GM23248 (cell line): ENCODE measurements at regions not wholly inside any gene's neighbourhood (a gene's known extent, or its start where the extent isn't known, plus 50 kb on each side); places are given as distances from the start of the nearest gene placed in this dataset.

Source experiments
- DNase-seq: peaks from one replicate; pipeline ENCODE4 v3.0.0-alpha.2; 2015
- H2AFZ ChIP-seq: fragments of 200-600 bp; sonication (generic); 2 replicates; pipeline ENCODE4 v1.6.1; 2016; ENCODE audit warnings: antibody characterized with exemption
- H3F3A ChIP-seq: fragments of 200-600 bp; sonication (generic); 2 replicates; pipeline ENCODE4 v1.6.1; 2016; ENCODE audit warnings: mild to moderate bottlenecking, antibody characterized with exemption, mixed run types; ENCODE audit not compliant: insufficient read depth
- H3K27ac ChIP-seq: fragments of 200-600 bp; sonication (generic); 2 replicates; pipeline ENCODE4 v1.5.1; 2016; ENCODE audit warnings: mild to moderate bottlenecking
- H3K27me3 ChIP-seq: fragments of 200-600 bp; sonication (generic); replicated peaks from 2 replicates; pipeline ENCODE4 v1.6.1; 2016; ENCODE audit warnings: mild to moderate bottlenecking; ENCODE audit not compliant: insufficient read depth
- H3K36me3 ChIP-seq: fragments of 200-600 bp; sonication (generic); 2 replicates; pipeline ENCODE4 v1.6.1; 2016; ENCODE audit warnings: low read depth, mild to moderate bottlenecking
- H3K4me1 ChIP-seq: fragments of 200-600 bp; sonication (generic); 2 replicates; pipeline ENCODE4 v1.6.1; 2016; ENCODE audit warnings: mild to moderate bottlenecking; ENCODE audit not compliant: insufficient read depth
- H3K4me2 ChIP-seq: fragments of 200-600 bp; sonication (generic); one replicate; pipeline ENCODE4 v1.6.1; 2016; ENCODE audit warnings: mild to moderate bottlenecking; ENCODE audit not compliant: unreplicated experiment
- H3K4me3 ChIP-seq: fragments of 200-600 bp; sonication (generic); 2 replicates; pipeline ENCODE4 v1.5.1; 2016; ENCODE audit warnings: mild to moderate bottlenecking
- H3K79me2 ChIP-seq: fragments of 200-600 bp; sonication (generic); 2 replicates; pipeline ENCODE4 v1.6.1; 2016; ENCODE audit warnings: mild to moderate bottlenecking; ENCODE audit not compliant: insufficient read depth
- H3K9ac ChIP-seq: fragments of 200-600 bp; sonication (generic); 2 replicates; pipeline ENCODE4 v1.6.1; 2016; ENCODE audit warnings: mild to moderate bottlenecking
- H3K9me2 ChIP-seq: fragments of 200-600 bp; sonication (generic); 2 replicates; pipeline ENCODE4 v1.6.1; 2016; ENCODE audit warnings: mixed run types, mild to moderate bottlenecking, moderate library complexity; ENCODE audit not compliant: insufficient read depth
- H3K9me3 ChIP-seq: fragments of 200-600 bp; sonication (generic); one replicate; pipeline ENCODE4 v1.6.1; 2017; ENCODE audit warnings: low read depth
- H4K20me1 ChIP-seq: fragments of 200-600 bp; sonication (generic); 2 replicates; pipeline ENCODE4 v1.6.0; 2016; ENCODE audit not compliant: insufficient read depth
- EZH2 ChIP-seq: fragments of 200-600 bp; sonication (generic); IDR thresholded peaks from 2 replicates; pipeline ENCODE4 v1.6.1; 2018; ENCODE audit warnings: antibody characterized with exemption, mild to moderate bottlenecking; ENCODE audit not compliant: insufficient read depth, poor library complexity, severe bottlenecking
- EZH2phosphoT487 ChIP-seq: fragments of 200-600 bp; sonication (generic); IDR thresholded peaks from 2 replicates; pipeline ENCODE4 v1.6.1; 2018; ENCODE audit warnings: antibody characterized with exemption, moderate library complexity, mild to moderate bottlenecking, low read depth; ENCODE audit not compliant: insufficient read depth
- WGBS, 2 experiments: methylation state at CpG; one replicate each; pipeline ENCODE4 v1.1.6; 2015 to 2017; ENCODE audit warnings: low lambda C conversion rate in 2 of 2, low coverage in 1 of 2; ENCODE audit errors: missing lambda C conversion rate in 2 of 2; 5-methylcytosine and 5-hydroxymethylcytosine counted together
- in situ Hi-C: fragments of 300-500 bp; cut with MboI; formaldehyde crosslinking; loops from 2 replicates; pipeline ENCODE4 v1.15.0; 2020

GRCh38 chr6:154894902-154895301 lies 100.2 kb upstream of the TIAM2 start:
- no peaks in the 10 kb centered on the region for H3K27me3 ChIP-seq
- WGBS, 2 experiments = 87 to 90% methylated on average over 4 of the region's 4 CpGs
- no peaks in the 10 kb centered on the region for H3F3A ChIP-seq
- no peaks in the 10 kb centered on the region for H4K20me1 ChIP-seq
- no peak overlapping the region for H3K9ac ChIP-seq
- H3K9me2 ChIP-seq = no peaks in the 10 kb centered on the region
- no peak overlapping the region for H2AFZ ChIP-seq
- TF ChIP-seq EZH2 = no peak
- TF ChIP-seq EZH2phosphoT487 = no peak
- H3K27ac ChIP-seq = no peak overlapping the region
- H3K4me1 ChIP-seq = peaks cover 15% of the 10 kb centered on the region
- no peaks in the 10 kb centered on the region for H3K9me3 ChIP-seq
- H3K4me2 ChIP-seq = no peak overlapping the region
- no peak for DNase-seq
- H3K79me2 ChIP-seq = no peaks in the 10 kb centered on the region; the same call in 1 of the 2 replicates
- H3K4me3 ChIP-seq = no peak overlapping the region
- H3K36me3 ChIP-seq = no peaks in the 10 kb centered on the region
- in situ Hi-C loops = no loop called here

- peaks cover 15% of the 10 kb centered on the region for H3K4me1 ChIP-seq
- H3F3A ChIP-seq = no peaks in the 10 kb centered on the region
- no peaks in the 10 kb centered on the region for H3K36me3 ChIP-seq
- no peaks in the 10 kb centered on the region for H3K9me2 ChIP-seq
- H3K27me3 ChIP-seq = no peaks in the 10 kb centered on the region
- H3K4me3 ChIP-seq = no peak overlapping the region
- H3K79me2 ChIP-seq = no peaks in the 10 kb centered on the region; the same call in 1 of the 2 replicates
- in situ Hi-C loops = no loop called here
- no peak overlapping the region for H3K4me2 ChIP-seq
- no peak for DNase-seq
- TF ChIP-seq EZH2 (no peak), EZH2phosphoT487 (no peak)
- no peaks in the 10 kb centered on the region for H3K9me3 ChIP-seq
- no peak overlapping the region for H3K27ac ChIP-seq
- H2AFZ ChIP-seq = no peak overlapping the region
- 96 to 97% methylated on average over 6 of the region's 6 CpGs for WGBS, 2 experiments
- H4K20me1 ChIP-seq = no peaks in the 10 kb centered on the region
- H3K9ac ChIP-seq = no peak overlapping the region
These were observed 99.3 kb upstream of the TIAM2 start for GRCh38 chr6:154895841-154896240.

DNA sequence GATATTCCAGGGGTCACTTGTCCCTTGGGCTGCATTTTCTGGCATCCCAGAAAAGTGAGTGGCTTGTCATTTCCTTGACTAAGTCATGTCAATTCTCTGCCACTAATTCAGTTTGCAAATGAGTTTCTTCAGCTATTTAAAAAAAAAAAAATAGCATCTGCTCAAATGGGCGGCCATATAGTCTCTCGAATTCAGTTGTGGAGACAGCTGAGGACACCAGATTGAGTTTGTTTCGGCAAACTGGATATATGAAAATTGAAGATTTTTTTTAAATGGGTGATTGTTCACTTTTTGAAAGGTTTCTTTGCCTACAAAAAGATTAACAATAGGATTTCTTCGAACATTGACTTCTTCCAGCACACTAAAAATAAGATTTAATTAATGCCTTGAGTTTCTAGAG lies 96.3 kb upstream of the TIAM2 start:
- H3K4me1 ChIP-seq = peaks cover 6% of the 10 kb centered on the region
- no peaks in the 10 kb centered on the region for H3F3A ChIP-seq
- no peak for DNase-seq
- H3K79me2 ChIP-seq = no peaks in the 10 kb centered on the region; the same call in 1 of the 2 replicates
- no peak overlapping the region for H3K27ac ChIP-seq
- no peak for TF ChIP-seq EZH2
- no peak for TF ChIP-seq EZH2phosphoT487
- no peak overlapping the region for H3K4me3 ChIP-seq
- H3K27me3 ChIP-seq = no peaks in the 10 kb centered on the region
- no peaks in the 10 kb centered on the region for H4K20me1 ChIP-seq
- H3K9me2 ChIP-seq = no peaks in the 10 kb centered on the region
- no peak overlapping the region for H3K9ac ChIP-seq
- H3K4me2 ChIP-seq = no peak overlapping the region
- no peaks in the 10 kb centered on the region for H3K9me3 ChIP-seq
- 95 to 99% methylated on average over 4 of the region's 4 CpGs for WGBS, 2 experiments
- in situ Hi-C loops = no loop called here
- H2AFZ ChIP-seq = no peak overlapping the region
- H3K36me3 ChIP-seq = no peaks in the 10 kb centered on the region

DNA sequence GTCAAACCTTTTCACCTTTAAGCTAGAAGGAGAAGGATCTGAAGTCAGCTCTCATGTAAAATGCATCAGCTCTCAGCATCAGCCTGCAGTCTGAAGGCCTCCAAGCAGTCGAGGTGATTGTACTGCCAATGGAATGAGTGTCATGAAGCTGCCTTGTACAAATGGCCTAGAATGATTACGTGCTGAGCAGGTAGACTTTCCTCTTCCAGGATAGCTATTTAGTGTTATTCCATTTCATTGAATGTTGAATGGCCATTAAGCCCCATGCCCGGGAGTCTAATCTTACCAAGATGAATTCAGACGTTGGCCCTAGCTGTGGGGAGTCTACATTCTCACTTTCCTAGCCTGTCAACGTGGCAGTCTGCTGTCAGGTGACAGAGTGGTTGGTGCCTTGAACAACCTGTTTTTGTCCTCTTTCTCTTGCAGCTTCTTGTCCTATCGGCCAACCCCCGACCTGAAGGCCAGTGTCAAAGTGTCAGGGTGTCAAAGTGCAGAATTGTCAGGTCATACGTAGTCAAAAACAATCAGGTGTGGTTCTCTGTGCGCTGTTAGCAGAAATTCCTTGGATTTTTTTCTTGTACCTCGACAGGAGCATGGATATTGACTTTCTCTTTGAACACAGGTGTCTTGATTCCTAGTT lies 95.2 kb upstream of the TIAM2 start:
- no peak overlapping the region for H3K27ac ChIP-seq
- no peak overlapping the region for H2AFZ ChIP-seq
- TF ChIP-seq EZH2phosphoT487 = no peak
- TF ChIP-seq EZH2 = no peak
- 97 to 99% methylated on average over 10 of the region's 10 CpGs for WGBS, 2 experiments
- no peaks in the 10 kb centered on the region for H3K36me3 ChIP-seq
- no peak overlapping the region for H3K4me2 ChIP-seq
- H3K9me3 ChIP-seq = no peaks in the 10 kb centered on the region
- no peaks in the 10 kb centered on the region for H3K9me2 ChIP-seq
- H3K9ac ChIP-seq = no peak overlapping the region
- in situ Hi-C loops = no loop called here
- H3K4me3 ChIP-seq = no peak overlapping the region
- no peaks in the 10 kb centered on the region for H3K79me2 ChIP-seq
- H4K20me1 ChIP-seq = no peaks in the 10 kb centered on the region
- H3F3A ChIP-seq = no peaks in the 10 kb centered on the region
- H3K27me3 ChIP-seq = no peaks in the 10 kb centered on the region
- DNase-seq = no peak
- H3K4me1 ChIP-seq = no peaks in the 10 kb centered on the region
